ENCODE measurements at regions not wholly inside any gene's neighbourhood (a gene's known extent, or its start where the extent isn't known, plus 50 kb on each side); places are given as distances from the start of the nearest gene placed in this dataset.
A peak's percentile ranks its signal among the peaks of the same experiment; 100 is the strongest.
"Not testable (repeated sequence)": the region's sequence is repeated elsewhere in the genome, so short reads cannot be mapped to it uniquely, and the experiment has no call there.

GRCh38 chr14:53247596-53248370, 94.7 kb upstream of the DDHD1 start:
- no peak for DNase-seq (ENCODE audit: low read depth in 2 of 3, low spot score in 2 of 3)

DNA sequence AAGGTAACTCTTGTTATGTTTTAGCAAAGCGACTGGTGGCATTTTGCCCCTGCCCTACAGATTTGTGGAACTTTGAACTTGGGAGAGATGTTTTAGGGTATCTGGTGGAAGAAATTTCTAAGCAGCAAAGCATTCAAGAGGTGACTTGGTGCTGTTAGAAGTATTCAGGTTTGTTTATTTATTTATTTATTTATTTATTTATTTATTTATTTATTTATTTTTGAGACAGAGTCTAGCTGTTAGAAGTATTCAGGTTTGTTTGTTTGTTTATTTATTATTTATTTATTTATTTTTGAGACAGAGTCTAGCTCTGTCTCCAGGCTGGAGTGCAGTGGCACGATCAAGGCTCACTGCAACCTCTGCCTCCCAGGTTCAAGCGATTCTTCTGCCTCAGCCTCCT, 89.8 kb upstream of the DDHD1 start:
- DNase-seq (ENCODE audit: low read depth in 2 of 3, low spot score in 2 of 3): not testable (repeated sequence)

GRCh38 chr14:53237488-53237887, 84.4 kb upstream of the DDHD1 start:
- DNase-seq (ENCODE audit: low read depth in 2 of 3, low spot score in 2 of 3): peak in 1 of 3 donors; percentile 14

DNA sequence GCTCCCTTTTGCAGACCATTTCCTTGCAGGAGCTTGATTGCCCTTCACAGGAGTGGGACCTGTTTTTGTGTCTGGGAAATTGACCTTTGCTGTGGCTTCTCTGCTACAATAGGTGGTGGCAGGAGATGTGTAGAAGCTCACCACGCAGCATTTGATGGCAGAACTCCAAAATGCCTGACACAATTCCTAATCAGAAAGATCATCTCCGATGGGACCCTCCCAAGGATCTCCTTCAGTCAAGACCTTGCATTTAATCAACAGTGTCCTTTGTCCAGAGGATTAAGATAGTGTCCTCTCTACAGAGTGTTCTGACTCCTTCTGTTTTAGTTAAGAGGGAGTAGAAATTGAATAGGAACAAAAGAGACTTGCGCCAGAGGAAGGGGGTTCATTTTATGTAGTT, 83.6 kb upstream of the DDHD1 start:
- DNase-seq (ENCODE audit: low read depth in 2 of 3, low spot score in 2 of 3): no peak

GRCh38 chr14:53231171-53231570, 78.0 kb upstream of the DDHD1 start:
- no peak for DNase-seq (ENCODE audit: low read depth in 2 of 3, low spot score in 2 of 3)

GRCh38 chr14:53228966-53229365, 75.8 kb upstream of the DDHD1 start:
- no peak for DNase-seq (ENCODE audit: low read depth in 2 of 3, low spot score in 2 of 3)

DNA sequence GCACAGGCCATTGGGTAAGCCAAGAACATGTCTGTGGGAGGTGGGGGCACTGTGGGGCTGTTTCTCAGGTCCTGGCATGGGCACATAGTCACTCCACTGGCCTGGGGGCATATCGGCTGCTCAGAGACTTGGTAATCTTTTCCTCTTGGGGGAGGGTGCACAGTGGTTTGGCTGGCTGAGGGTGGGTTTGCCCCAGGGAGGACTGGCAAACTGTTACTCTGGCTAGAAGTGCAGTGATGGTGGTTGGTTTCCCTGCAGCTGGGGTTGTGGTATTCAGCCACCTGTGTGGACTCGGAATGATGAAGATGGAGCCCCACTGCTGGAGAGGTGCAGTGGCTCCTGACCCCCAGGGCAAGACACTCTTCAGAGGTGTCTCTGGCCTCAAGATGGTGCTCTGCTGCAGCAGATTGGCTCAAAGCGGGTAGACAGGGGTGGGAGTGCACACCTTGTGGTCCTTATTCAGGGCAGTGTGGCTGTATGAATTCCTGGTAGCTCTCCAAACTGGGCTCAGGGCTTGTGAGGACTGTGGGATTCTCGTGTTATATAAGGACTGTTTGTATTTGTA, 74.1 kb upstream of the DDHD1 start:
- no peak for DNase-seq (ENCODE audit: low read depth in 2 of 3, low spot score in 2 of 3)

- DNase-seq (ENCODE audit: low read depth in 2 of 3, low spot score in 2 of 3): no peak
Measured at GRCh38 chr14:53226553-53226952, 73.4 kb upstream of the DDHD1 start.

GRCh38 chr14:53220914-53221313, 67.8 kb upstream of the DDHD1 start:
- no peak for DNase-seq (ENCODE audit: low read depth in 2 of 3, low spot score in 2 of 3)

GRCh38 chr14:53218161-53218560, 65.0 kb upstream of the DDHD1 start:
- no peak for DNase-seq (ENCODE audit: low read depth in 2 of 3, low spot score in 2 of 3)

GRCh38 chr14:53217316-53217994, 64.3 kb upstream of the DDHD1 start:
- DNase-seq (ENCODE audit: low read depth in 2 of 3, low spot score in 2 of 3): peak; percentile 41 to 84 (median 80)

DNA sequence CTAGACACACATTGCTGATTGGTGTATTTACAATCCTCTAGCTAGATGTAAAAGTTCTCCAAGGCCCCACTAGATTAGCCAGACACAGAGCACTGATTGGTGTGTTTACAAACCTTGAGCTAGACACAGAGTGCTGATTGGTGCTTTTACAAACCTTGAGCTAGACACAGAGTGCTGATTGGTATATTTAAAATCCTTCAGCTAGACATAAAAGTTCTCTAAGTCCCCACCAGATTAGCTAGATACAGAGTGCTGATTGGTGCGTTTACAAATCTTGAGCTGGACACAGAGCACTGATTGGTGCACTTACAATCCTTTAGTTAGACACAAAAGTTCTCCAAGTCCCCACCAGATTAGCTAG, 63.8 kb upstream of the DDHD1 start:
- not testable (repeated sequence) for DNase-seq (ENCODE audit: low read depth in 2 of 3, low spot score in 2 of 3)

- DNase-seq (ENCODE audit: low read depth in 2 of 3, low spot score in 2 of 3): not testable (repeated sequence)
Measured at GRCh38 chr14:53216478-53216877, 63.4 kb upstream of the DDHD1 start.

GRCh38 chr14:53215101-53215500, 62.0 kb upstream of the DDHD1 start:
- no peak for DNase-seq (ENCODE audit: low read depth in 2 of 3, low spot score in 2 of 3)

DNA sequence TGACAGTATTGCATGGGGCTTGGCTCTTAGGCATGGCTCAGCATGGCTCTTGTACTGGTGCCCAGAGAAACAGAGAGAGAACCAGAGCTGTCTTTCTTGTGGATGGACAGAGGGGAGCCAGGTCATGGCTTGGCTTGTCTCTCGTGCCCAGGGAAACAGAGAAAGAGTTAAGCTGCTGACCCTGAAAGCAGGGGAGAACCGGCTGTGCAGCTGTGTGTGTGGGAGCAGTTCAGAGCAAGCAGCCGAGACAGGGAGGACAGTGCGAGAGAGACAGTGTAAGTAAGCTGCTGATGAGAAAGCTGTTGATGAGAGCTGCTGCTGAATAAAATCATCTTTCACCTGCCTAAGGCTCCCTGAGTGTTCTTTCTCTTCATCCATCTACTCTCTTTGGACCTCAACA, 61.3 kb upstream of the DDHD1 start:
- no peak for DNase-seq (ENCODE audit: low read depth in 2 of 3, low spot score in 2 of 3)

DNA sequence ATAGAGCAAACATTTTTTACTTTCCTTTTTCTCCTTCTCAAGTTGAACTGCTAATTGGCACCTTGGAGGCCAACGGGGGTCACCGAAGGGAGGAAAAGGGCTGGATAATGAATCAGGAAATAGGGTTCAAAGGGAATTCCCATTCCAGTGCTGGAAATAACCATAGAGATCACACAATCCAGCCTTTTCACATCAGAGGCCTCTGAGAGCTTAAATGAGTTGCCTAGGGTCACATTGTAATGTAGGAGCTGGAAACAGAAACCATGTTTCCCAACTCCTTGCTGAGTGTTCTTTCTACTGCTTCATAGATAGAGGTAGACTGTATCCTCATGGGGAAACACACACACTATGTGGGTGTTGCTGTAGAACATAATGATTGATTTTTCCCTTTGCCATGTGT, 60.6 kb upstream of the DDHD1 start:
- DNase-seq (ENCODE audit: low read depth in 2 of 3, low spot score in 2 of 3): no peak

- peak in 2 of 3 donors; percentile 19 to 63 for DNase-seq (ENCODE audit: low read depth in 2 of 3, low spot score in 2 of 3)
Measured at GRCh38 chr14:53209370-53209769, 56.2 kb upstream of the DDHD1 start.
